ENCODE measurements at regions not wholly inside any gene's neighbourhood (a gene's known extent, or its start where the extent isn't known, plus 50 kb on each side); places are given as distances from the start of the nearest gene placed in this dataset.
A peak's percentile ranks its signal among the peaks of the same experiment; 100 is the strongest.

- intact Hi-C loops (cut with DNase I, micrococcal nuclease), result no loop called here
- TF ChIP-seq CTCF (IDR thresholded peaks at IDR 0.05), result no peak
- H3K4me3 ChIP-seq, result peak overlapping the region; percentile 74
- DNase-seq (peak in 1 of 3 donors; percentile 16), ATAC-seq (no peak)
- no peaks in the 10 kb centered on the region for H3K9me3 ChIP-seq
- no peaks in the 10 kb centered on the region for H3K36me3 ChIP-seq (ENCODE audit: low read depth)
- H3K4me1 ChIP-seq (ENCODE audit: low read depth), result peaks cover 19% of the 10 kb centered on the region
Observed at GRCh38 chr3:11720917-11721411, 77.2 kb upstream of the VGLL4 start.

- Histone ChIP-seq H3K36me3 (ENCODE audit: low read depth) (no peaks in the 10 kb centered on the region), H3K4me1 (ENCODE audit: low read depth) (peaks cover 19% of the 10 kb centered on the region), H3K4me3 (peak overlapping the region; percentile 74), H3K9me3 (no peaks in the 10 kb centered on the region)
- intact Hi-C loops (cut with DNase I, micrococcal nuclease), result no loop called here
- peak; percentile 82 to 85 (median 84) for DNase-seq
- peak; percentile 78 for ATAC-seq
- TF ChIP-seq CTCF (IDR thresholded peaks at IDR 0.05), result no peak
Observed at GRCh38 chr3:11720304-11720898, 76.7 kb upstream of the VGLL4 start.

- H3K9me3 ChIP-seq, result no peaks in the 10 kb centered on the region
- ATAC-seq, result peak; percentile 91
- peak; percentile 95 to 98 (median 96) for DNase-seq
- H3K4me1 ChIP-seq (ENCODE audit: low read depth), result peaks cover 19% of the 10 kb centered on the region
- intact Hi-C loops (cut with DNase I, micrococcal nuclease), result no loop called here
- TF ChIP-seq CTCF (IDR thresholded peaks at IDR 0.05), result no peak
- H3K4me3 ChIP-seq, result peak overlapping the region; percentile 74
- no peaks in the 10 kb centered on the region for H3K36me3 ChIP-seq (ENCODE audit: low read depth)
Observed at GRCh38 chr3:11719406-11720303, 75.9 kb upstream of the VGLL4 start.

GRCh38 chr3:11718637-11719405 lies 75.1 kb upstream of the VGLL4 start:
- Histone ChIP-seq H3K36me3 (ENCODE audit: low read depth) (no peaks in the 10 kb centered on the region), H3K4me1 (ENCODE audit: low read depth) (peaks cover 19% of the 10 kb centered on the region), H3K9me3 (no peaks in the 10 kb centered on the region), H3K4me3 (peak overlapping the region; percentile 74)
- intact Hi-C loops (cut with DNase I, micrococcal nuclease), result no loop called here
- ATAC-seq, result peak; percentile 3
- peak; percentile 54 to 65 (median 59) for DNase-seq
- no peak for TF ChIP-seq CTCF (IDR thresholded peaks at IDR 0.05)

- Histone ChIP-seq H3K9me3 (no peaks in the 10 kb centered on the region), H3K36me3 (ENCODE audit: low read depth) (no peaks in the 10 kb centered on the region), H3K4me1 (ENCODE audit: low read depth) (peaks cover 19% of the 10 kb centered on the region), H3K4me3 (peak overlapping the region; percentile 74)
- ATAC-seq, result no peak
- no peak for TF ChIP-seq CTCF (IDR thresholded peaks at IDR 0.05)
- peak in 1 of 3 donors; percentile 22 for DNase-seq
- intact Hi-C loops (cut with DNase I, micrococcal nuclease), result no loop called here
Observed at GRCh38 chr3:11717768-11718636, 74.3 kb upstream of the VGLL4 start.

All from mucosa of descending colon (tissue), 3 donors.